ENCODE measurements at regions not wholly inside any gene's neighbourhood (a gene's known extent, or its start where the extent isn't known, plus 50 kb on each side); places are given as distances from the start of the nearest gene placed in this dataset.

DNA sequence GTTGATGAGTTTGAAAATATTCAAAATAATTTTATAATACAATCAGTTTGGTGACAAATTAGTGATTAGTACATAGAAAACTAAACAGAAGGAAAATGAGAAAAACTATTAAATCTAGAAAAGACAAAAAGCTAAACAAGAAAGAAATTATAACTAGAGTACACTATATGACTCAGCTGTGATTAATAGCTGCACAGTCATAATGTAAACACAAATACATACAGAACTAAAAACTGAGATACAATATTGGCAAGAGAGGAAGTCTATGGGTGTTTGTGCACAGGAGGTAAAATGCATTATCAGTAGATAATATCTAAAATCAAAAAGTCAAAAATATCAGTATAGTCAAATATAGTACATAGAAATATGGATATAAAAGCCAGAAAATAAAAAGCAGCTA is 80.7 kb upstream of the PCSK6 start:
- TF ChIP-seq SUZ12 (IDR thresholded peaks at IDR 0.05) = no peak
- TF ChIP-seq L3MBTL2 (conservative IDR thresholded peaks at IDR 0.05) = no peak
- no peak for TF ChIP-seq FOXK2 (IDR thresholded peaks at IDR 0.05)
- TF ChIP-seq ARNT (IDR thresholded peaks at IDR 0.05) = no peak
- no peak for TF ChIP-seq FOXM1 (IDR thresholded peaks at IDR 0.05; ENCODE audit: borderline replicate concordance)
- no peak for TF ChIP-seq ELF4 (IDR thresholded peaks at IDR 0.05)
- no peak for TF ChIP-seq TARDBP (IDR thresholded peaks at IDR 0.05)
- no peak for TF ChIP-seq FOXA1 (IDR thresholded peaks at IDR 0.05)
- TF ChIP-seq SP1 (IDR thresholded peaks at IDR 0.05) = no peak
- TF ChIP-seq NFRKB (IDR thresholded peaks at IDR 0.05) = no peak
